Spleen (tissue), 11 donors: ENCODE measurements at regions not wholly inside any gene's neighbourhood (a gene's known extent, or its start where the extent isn't known, plus 50 kb on each side); places are given as distances from the start of the nearest gene placed in this dataset.

Experiments used
- DNase-seq: peaks from one replicate; pipeline ENCODE4 v3.0.0-alpha.2; 2020
- H3K27ac ChIP-seq, 8 donors: fragments of 200-600 bp; sonication (generic) in 7 of 8; 1 replicate in 4 of 8; 2 replicates in 4 of 8; pipeline versions ENCODE4 v1.5.0 to v1.8.0; 2016 to 2021; ENCODE audit warnings: inconsistent platforms in 4 of 8, mild to moderate bottlenecking in 4 of 8, moderate library complexity in 1 of 8
- H3K27me3 ChIP-seq, 7 donors: fragments of 200-600 bp; sonication (generic) in 6 of 7; replicated peaks in 1 of 7; 1 replicate in 4 of 7; 2 replicates in 3 of 7; pipeline versions ENCODE4 v1.5.0 to v1.8.0; 2016 to 2021; ENCODE audit warnings: inconsistent platforms in 3 of 7, mild to moderate bottlenecking in 1 of 7
- H3K36me3 ChIP-seq, 6 donors: fragments of 200-600 bp; sonication (generic) in 5 of 6; 1 replicate in 4 of 6; 2 replicates in 2 of 6; pipeline versions ENCODE4 v1.5.0 to v1.8.0; 2016 to 2021; ENCODE audit warnings: inconsistent platforms in 2 of 6
- H3K4me1 ChIP-seq, 6 donors: fragments of 200-600 bp; sonication (generic) in 5 of 6; 1 replicate in 3 of 6; 2 replicates in 3 of 6; pipeline versions ENCODE4 v1.5.0 to v1.8.0; 2016 to 2021; ENCODE audit warnings: inconsistent platforms in 3 of 6
- H3K4me3 ChIP-seq, 8 donors: fragments of 200-600 bp; sonication (generic) in 7 of 8; 1 replicate in 4 of 8; 2 replicates in 4 of 8; pipeline versions ENCODE4 v1.5.0 to v1.8.0; 2016 to 2021; ENCODE audit warnings: inconsistent platforms in 4 of 8, mild to moderate bottlenecking in 4 of 8, moderate library complexity in 2 of 8
- H3K9me3 ChIP-seq, 8 donors: fragments of 200-600 bp; sonication (generic) in 7 of 8; 1 replicate in 4 of 8; 2 replicates in 4 of 8; pipeline versions ENCODE4 v1.5.0 to v1.8.0; 2016 to 2021; ENCODE audit warnings: inconsistent platforms in 4 of 8
- CTCF ChIP-seq, 11 experiments: fragments of 200-600 bp in 7 of 11; fragments of 450-650 bp in 4 of 11; sonication (generic) in 4 of 11; IDR thresholded peaks in 8 of 11; conservative IDR thresholded peaks in 3 of 11; 1 replicate in 7 of 11; 2 replicates in 4 of 11; pipeline versions ENCODE4 v1.4.0 to v1.8.0; 2016 to 2021; ENCODE audit warnings: antibody characterized with exemption in 11 of 11, inconsistent platforms in 4 of 11, mild to moderate bottlenecking in 1 of 11
- POLR2A ChIP-seq, 3 donors: fragments of 450-650 bp; IDR thresholded peaks; one replicate each; pipeline ENCODE4 v1.5.1; 2017; ENCODE audit warnings: antibody characterized with exemption in 3 of 3, mild to moderate bottlenecking in 1 of 3
- POLR2AphosphoS5 ChIP-seq, 3 donors: sonication (generic); formaldehyde crosslinking; IDR thresholded peaks; one replicate each; pipeline ENCODE4 v1.5.1; 2017; ENCODE audit warnings: antibody characterized with exemption in 3 of 3
- WGBS, 5 donors: extraction: QIAGEN DNeasy Blood & Tissue Kit in 3 of 5; methylation state at CpG; one replicate each; pipeline versions ENCODE4 v1.1.5 to v1.1.7; 2013 to 2018; 5-methylcytosine and 5-hydroxymethylcytosine counted together
- intact Hi-C: fragments of 100-400 bp; cut with DNase I; formaldehyde crosslinking; loops from one replicate; pipeline ENCODE4 v1.15.0; 2023; ENCODE audit warnings: low total_unique reads
- donor health status: healthy with polysubstance abuse.
- donor health status: DM: no; HTN: no; CAD: no; lungs with moderate emphysema.
- donor health status: DM: no; HTN: no; CAD: no.
- donor health status: Bipolar disorder and iron deficiency.
- donor health status: healthy.
- donor health status: DM: no; HTN: no; CAD: no.
- donor health status: DM: yes; HTN: yes; CAD: no.

- WGBS, 5 donors = 77 to 93% (median 87%) methylated on average over 4 of the region's 4 CpGs
- intact Hi-C loops = no loop called here
- Histone ChIP-seq H3K27me3 (no peaks in the 10 kb centered on the region), H3K27ac (no peak overlapping the region), H3K9me3 (no peaks in the 10 kb centered on the region), H3K4me1 (no peaks in the 10 kb centered on the region), H3K36me3 (no peaks in the 10 kb centered on the region), H3K4me3 (no peak overlapping the region)
- DNase-seq = no peak
- no peak for TF ChIP-seq POLR2AphosphoS5 (IDR thresholded peaks at IDR 0.05)
- TF ChIP-seq CTCF (IDR thresholded peaks at IDR 0.05 in 8 of 11, conservative IDR thresholded peaks at IDR 0.05 in 3 of 11) = no peak
- no peak for TF ChIP-seq POLR2A (IDR thresholded peaks at IDR 0.05)
Measured at GRCh38 chr4:24212642-24213041, 322.8 kb upstream of the PPARGC1A start.

GRCh38 chr4:24211856-24212255, 322.0 kb upstream of the PPARGC1A start:
- 86 to 93% (median 87%) methylated on average over 10 of the region's 10 CpGs for WGBS, 5 donors
- TF ChIP-seq CTCF (IDR thresholded peaks at IDR 0.05 in 8 of 11, conservative IDR thresholded peaks at IDR 0.05 in 3 of 11) (no peak), POLR2AphosphoS5 (IDR thresholded peaks at IDR 0.05) (no peak), POLR2A (IDR thresholded peaks at IDR 0.05) (no peak)
- no peak for DNase-seq
- intact Hi-C loops = no loop called here
- H3K36me3 ChIP-seq = no peaks in the 10 kb centered on the region
- H3K27ac ChIP-seq = no peak overlapping the region
- H3K27me3 ChIP-seq = no peaks in the 10 kb centered on the region
- no peak overlapping the region for H3K4me3 ChIP-seq
- no peaks in the 10 kb centered on the region for H3K9me3 ChIP-seq
- H3K4me1 ChIP-seq = no peaks in the 10 kb centered on the region

GRCh38 chr4:24210332-24210902, 320.6 kb upstream of the PPARGC1A start:
- Histone ChIP-seq H3K4me3 (no peak overlapping the region), H3K4me1 (no peaks in the 10 kb centered on the region), H3K27me3 (no peaks in the 10 kb centered on the region), H3K9me3 (no peaks in the 10 kb centered on the region), H3K36me3 (no peaks in the 10 kb centered on the region), H3K27ac (no peak overlapping the region)
- WGBS, 5 donors = 58 to 66% (median 63%) methylated on average over 10 of the region's 10 CpGs
- TF ChIP-seq POLR2A (IDR thresholded peaks at IDR 0.05) = no peak
- peak in 2 of 3 donors; percentile 64 to 72 for TF ChIP-seq POLR2AphosphoS5 (IDR thresholded peaks at IDR 0.05)
- no peak for DNase-seq
- intact Hi-C loops = no loop called here

GRCh38 chr4:24209906-24210305, 320.1 kb upstream of the PPARGC1A start:
- no peak for TF ChIP-seq CTCF (IDR thresholded peaks at IDR 0.05 in 8 of 11, conservative IDR thresholded peaks at IDR 0.05 in 3 of 11)
- no peak for TF ChIP-seq POLR2A (IDR thresholded peaks at IDR 0.05)
- no peak for TF ChIP-seq POLR2AphosphoS5 (IDR thresholded peaks at IDR 0.05)
- Histone ChIP-seq H3K36me3 (no peaks in the 10 kb centered on the region), H3K9me3 (no peaks in the 10 kb centered on the region), H3K4me1 (no peaks in the 10 kb centered on the region), H3K4me3 (no peak overlapping the region), H3K27ac (no peak overlapping the region), H3K27me3 (no peaks in the 10 kb centered on the region)
- intact Hi-C loops = no loop called here
- DNase-seq = no peak
- WGBS, 5 donors = 64 to 73% (median 67%) methylated on average over 1 of the region's 1 CpG

GRCh38 chr4:24209131-24209530, 319.3 kb upstream of the PPARGC1A start:
- 87 to 96% (median 94%) methylated on average over 3 of the region's 3 CpGs for WGBS, 5 donors
- DNase-seq = no peak
- H3K9me3 ChIP-seq = no peaks in the 10 kb centered on the region
- TF ChIP-seq CTCF (IDR thresholded peaks at IDR 0.05 in 8 of 11, conservative IDR thresholded peaks at IDR 0.05 in 3 of 11) (no peak), POLR2AphosphoS5 (IDR thresholded peaks at IDR 0.05) (no peak), POLR2A (IDR thresholded peaks at IDR 0.05) (no peak)
- H3K27me3 ChIP-seq = no peaks in the 10 kb centered on the region
- no peak overlapping the region for H3K27ac ChIP-seq
- no peaks in the 10 kb centered on the region for H3K4me1 ChIP-seq
- no peaks in the 10 kb centered on the region for H3K36me3 ChIP-seq
- no peak overlapping the region for H3K4me3 ChIP-seq
- intact Hi-C loops = no loop called here
